ENCODE measurements at regions not wholly inside any gene's neighbourhood (a gene's known extent, or its start where the extent isn't known, plus 50 kb on each side); places are given as distances from the start of the nearest gene placed in this dataset.
"Not testable (repeated sequence)": the region's sequence is repeated elsewhere in the genome, so short reads cannot be mapped to it uniquely, and the experiment has no call there.

GRCh38 chr4:189560605-189561004 lies 380.1 kb upstream of the FRG1 start:
- not testable (repeated sequence) for DNase-seq

DNA sequence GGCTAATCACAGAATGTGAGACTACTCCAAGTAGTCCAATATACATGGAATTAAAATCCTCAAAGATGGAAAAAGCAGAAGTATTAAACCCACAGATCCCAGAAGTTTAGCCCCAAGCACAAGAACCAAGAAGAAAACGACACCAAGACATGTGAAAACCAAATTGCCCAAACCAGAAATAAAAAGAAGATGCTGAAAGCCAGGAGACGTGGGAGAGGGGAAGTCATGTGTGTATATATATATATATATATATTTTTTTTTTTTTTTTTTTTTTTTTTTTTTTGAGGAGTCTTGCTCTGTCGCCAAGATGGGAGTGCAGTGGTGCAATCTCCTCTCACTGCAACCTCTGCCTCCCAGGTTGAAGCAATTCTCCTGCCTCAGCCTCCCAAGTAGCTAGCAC lies 376.9 kb upstream of the FRG1 start:
- DNase-seq = not testable (repeated sequence)

- DNase-seq = not testable (repeated sequence)
These were observed 374.4 kb upstream of the FRG1 start for GRCh38 chr4:189566271-189566670.

- DNase-seq = not testable (repeated sequence)
These were observed 373.8 kb upstream of the FRG1 start for GRCh38 chr4:189566900-189567299.

DNA sequence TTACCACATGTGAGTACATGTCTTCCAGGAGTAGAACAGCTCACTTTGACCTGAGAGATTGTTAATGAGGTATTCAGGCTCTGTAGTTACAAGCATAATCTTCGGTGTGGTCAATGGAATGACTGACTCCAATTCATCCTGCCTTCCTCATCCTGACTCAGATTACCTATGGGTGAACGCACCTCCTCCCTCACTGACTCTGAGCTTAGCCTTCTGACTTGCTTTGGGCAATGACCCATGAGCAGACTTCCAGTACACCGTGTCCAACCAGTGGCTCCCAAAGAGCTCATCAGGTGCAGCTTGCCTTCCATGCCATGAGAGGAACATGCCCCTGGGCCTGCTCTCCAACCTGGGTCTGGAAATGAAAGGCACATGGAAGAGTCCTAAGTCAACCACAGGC lies 361.0 kb upstream of the FRG1 start:
- DNase-seq = not testable (repeated sequence)

- not testable (repeated sequence) for DNase-seq
These were observed 353.6 kb upstream of the FRG1 start for GRCh38 chr4:189586908-189587632.

GRCh38 chr4:189589201-189589600 lies 351.5 kb upstream of the FRG1 start:
- not testable (repeated sequence) for DNase-seq

DNA sequence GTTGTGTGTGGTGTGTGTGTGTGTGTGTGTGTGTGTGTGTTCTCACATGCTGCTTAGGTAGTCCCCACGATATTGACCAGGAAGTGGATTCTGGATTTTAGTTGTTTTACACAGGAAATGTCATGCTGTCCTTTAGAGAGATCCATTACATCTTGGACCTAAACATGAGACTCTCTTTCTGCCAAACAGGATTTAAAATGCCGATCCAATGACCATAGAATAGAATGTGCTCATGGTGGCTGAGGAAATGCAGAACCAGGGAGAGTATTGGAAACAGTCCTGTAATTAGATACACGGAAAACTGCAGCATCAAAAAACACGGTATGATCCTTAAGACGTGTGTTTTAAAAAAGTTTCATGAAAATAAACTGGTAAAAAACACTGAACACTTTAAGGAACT lies 347.8 kb upstream of the FRG1 start:
- DNase-seq = no peak

GRCh38 chr4:189597341-189597740 lies 343.3 kb upstream of the FRG1 start:
- DNase-seq = no peak

- no peak for DNase-seq
These were observed 340.4 kb upstream of the FRG1 start for GRCh38 chr4:189600264-189600663.

GRCh38 chr4:189600718-189601435 lies 339.8 kb upstream of the FRG1 start:
- no peak for DNase-seq

- not testable (repeated sequence) for DNase-seq
These were observed 337.8 kb upstream of the FRG1 start for GRCh38 chr4:189602827-189603226.

DNA sequence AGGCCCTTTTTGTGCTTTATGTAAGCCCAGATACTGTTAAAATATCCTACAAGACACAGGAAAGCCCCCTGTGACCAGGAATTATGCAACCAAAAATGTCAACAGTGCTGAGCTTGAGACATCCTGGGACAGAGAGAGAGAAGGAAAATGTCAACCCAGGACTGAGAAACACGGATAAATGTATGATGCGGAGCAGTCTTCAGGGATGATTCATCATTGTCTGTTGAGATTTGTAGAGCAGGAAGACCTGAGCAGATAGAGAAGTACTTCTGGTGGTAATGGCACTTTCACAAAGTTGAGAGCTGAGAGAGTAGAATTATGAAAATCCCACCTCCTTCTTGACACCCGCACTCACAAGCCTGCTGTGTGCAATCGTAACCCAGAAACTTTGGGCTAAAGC lies 330.1 kb upstream of the FRG1 start:
- DNase-seq = not testable (repeated sequence)

DNA sequence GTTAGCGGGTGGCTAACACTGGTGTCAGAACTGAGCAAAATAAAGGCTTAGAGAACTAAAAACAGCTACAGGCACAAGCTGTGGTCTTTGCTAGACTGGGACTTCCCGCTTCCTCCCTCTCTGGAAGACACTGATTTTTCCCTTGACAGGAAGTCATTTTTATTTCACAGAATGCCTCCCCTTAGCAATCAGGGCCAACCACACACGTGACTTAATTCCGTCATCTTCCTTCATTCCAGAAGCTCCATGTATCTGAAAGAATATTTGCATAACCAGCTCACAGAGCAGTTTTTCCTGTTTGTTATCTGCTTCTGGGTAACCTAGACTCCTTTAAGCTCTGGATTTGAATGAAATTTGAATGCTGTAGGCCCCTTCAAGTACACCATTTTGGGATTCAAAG lies 327.5 kb upstream of the FRG1 start:
- no peak for DNase-seq

- DNase-seq = no peak
These were observed 325.4 kb upstream of the FRG1 start for GRCh38 chr4:189615217-189615663.

DNA sequence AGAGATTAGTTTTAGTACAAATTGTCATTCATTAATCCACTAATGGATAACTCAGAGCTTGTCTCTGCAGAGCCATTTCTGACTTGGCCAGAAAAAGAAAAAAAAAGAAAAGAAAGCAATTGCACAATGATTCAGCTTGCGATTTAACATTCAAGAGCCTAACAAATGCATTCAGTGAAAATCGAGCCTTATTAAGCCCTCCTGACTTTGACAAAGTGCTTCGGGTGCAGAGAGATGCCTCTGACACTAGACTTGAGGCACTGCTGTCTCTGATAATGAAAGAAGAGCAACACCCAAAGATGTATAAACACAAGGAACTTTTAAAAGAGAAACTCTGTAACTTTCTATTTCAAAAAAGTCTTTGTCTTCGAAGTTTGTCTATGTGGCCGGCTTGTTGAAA lies 322.9 kb upstream of the FRG1 start:
- DNase-seq = not testable (repeated sequence)

DNA sequence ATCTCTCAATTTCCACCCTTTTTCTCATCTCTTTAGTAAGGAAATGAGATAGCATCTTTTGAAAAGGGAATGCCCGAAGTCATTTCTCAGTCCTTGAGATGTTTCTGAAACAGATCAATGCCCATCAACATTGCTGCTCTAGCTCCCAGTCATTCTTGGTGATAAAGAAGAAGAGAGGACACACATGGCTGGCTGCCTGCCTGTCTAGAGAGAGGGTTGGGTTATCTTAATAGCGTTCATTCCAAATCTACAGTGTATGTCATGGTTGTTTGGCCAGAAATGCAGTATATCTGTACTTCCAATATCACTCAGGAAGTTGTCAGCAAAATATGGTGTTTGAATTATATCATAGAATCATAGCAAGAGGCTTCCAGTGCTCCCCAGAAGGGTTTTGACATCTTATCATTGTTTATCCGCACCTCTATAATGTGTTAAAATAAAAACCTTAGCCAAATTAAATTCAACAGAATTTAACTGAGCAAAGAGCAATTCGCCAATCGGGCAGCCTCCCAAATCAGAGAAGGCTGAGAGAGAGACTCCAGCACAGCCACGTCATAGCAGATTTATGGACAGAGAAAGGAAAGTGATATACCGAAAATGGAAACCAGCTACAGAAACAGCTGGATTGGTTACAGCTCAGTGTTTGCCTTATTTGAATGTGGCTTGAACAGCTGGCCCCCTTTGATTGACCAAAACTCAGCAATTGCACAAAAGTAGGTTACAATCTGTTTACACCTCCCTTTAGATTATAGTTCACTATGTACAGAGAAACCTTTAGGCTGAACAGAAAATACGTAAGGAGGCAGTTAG lies 321.0 kb upstream of the FRG1 start:
- DNase-seq = not testable (repeated sequence)

GRCh38 chr4:189622574-189622973 lies 318.1 kb upstream of the FRG1 start:
- not testable (repeated sequence) for DNase-seq

DNA sequence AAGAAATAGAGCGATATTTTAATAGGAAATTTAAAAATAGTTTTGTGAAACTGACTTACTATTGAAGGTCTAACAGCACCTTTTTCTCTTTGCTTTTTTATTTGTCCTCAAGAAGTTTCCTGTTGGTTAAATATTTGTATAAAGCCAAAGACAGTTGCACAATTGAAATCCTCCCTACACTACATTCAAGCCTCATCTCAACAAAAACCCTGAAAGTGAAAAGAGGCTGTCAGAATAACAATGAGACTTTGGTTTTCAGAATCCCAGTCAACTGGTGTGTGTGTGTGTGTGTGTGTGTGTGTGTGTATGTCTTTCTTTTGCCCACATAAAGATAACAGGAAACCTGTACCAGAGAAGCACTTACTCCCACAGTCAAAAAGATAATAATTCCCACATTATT lies 313.6 kb upstream of the FRG1 start:
- DNase-seq = not testable (repeated sequence)

- DNase-seq = not testable (repeated sequence)
These were observed 310.9 kb upstream of the FRG1 start for GRCh38 chr4:189629733-189630132.

DNA sequence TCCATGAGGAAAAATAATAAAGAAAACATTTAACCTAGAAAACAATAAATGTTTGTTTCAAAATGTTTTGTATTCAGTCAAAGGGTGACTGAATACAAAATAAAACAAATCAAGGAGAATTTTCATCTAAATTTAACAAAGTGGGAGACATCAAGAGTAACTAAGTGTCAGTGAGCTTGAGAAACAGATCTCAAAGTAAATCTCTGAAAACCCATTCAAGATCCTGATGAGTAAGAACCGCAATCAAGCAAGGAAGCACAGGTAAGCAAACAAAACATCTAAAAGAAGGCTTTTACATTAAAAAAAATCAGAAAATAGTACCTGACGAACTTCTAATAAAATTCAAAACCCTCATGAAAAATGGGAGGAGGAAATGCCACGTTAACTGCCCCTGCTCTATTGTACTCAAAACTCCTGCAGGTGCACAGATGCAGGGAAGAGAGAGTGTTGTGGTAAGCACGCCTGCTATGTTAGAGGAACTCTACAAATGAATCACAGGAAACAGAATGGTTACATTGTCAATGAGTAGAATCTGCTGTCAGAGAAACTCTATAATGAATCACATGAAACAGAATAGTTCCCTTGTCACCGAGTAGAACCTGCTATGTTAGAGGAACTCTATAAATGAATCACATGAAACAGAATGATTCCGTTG lies 309.6 kb upstream of the FRG1 start:
- not testable (repeated sequence) for DNase-seq

GRCh38 chr4:189631568-189631916 lies 309.1 kb upstream of the FRG1 start:
- not testable (repeated sequence) for DNase-seq

DNA sequence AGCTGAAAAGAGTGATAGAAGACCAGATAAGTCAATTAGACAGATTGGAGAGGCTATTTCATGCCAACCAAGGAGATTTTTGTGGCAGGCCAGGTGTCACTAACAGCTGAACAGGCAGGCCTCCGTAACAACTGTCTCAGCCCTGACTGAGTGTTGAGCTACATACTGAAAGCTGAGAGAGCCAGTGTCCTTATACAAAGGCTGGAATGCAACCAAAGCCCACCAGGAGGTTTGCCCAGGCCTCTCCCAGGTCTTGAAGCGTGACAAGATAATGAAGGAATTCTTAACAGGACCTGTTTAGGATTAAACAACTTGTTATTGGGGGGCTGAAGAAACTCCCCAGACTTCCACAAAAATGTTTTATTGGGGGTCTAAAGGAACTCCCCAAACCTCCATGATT lies 290.2 kb upstream of the FRG1 start:
- not testable (repeated sequence) for DNase-seq

All from NCI-H446 treated with DMSO at 0.1 percent for 48 hours (cell line).